ENCODE measurements at regions not wholly inside any gene's neighbourhood (a gene's known extent, or its start where the extent isn't known, plus 50 kb on each side); places are given as distances from the start of the nearest gene placed in this dataset.

DNA sequence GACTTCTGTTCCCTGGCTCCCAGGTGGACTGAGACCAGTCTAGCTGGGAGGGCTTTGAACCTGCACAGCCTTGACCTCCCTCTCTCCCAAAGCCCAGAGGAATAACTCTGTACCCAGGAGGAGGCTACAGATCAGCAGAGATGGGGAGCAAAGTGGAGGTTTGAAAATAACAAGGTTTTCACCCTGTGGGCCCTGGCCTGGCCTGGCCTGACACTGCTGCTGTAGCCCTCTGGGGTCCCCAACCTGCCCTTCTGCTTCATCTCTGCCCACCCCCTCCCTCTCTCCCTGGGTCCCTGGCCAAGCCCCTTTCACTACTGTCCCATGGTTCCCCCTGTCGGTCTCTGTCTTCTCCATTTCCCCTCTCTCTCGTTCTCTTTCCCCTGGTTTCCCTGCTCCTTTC lies 225.2 kb downstream of the BUD13 start:
- TF ChIP-seq EZH2phosphoT487 (IDR thresholded peaks at IDR 0.05) (no peak), EZH2 (IDR thresholded peaks at IDR 0.05) (no peak)
- TF ChIP-seq, protein P1, sequence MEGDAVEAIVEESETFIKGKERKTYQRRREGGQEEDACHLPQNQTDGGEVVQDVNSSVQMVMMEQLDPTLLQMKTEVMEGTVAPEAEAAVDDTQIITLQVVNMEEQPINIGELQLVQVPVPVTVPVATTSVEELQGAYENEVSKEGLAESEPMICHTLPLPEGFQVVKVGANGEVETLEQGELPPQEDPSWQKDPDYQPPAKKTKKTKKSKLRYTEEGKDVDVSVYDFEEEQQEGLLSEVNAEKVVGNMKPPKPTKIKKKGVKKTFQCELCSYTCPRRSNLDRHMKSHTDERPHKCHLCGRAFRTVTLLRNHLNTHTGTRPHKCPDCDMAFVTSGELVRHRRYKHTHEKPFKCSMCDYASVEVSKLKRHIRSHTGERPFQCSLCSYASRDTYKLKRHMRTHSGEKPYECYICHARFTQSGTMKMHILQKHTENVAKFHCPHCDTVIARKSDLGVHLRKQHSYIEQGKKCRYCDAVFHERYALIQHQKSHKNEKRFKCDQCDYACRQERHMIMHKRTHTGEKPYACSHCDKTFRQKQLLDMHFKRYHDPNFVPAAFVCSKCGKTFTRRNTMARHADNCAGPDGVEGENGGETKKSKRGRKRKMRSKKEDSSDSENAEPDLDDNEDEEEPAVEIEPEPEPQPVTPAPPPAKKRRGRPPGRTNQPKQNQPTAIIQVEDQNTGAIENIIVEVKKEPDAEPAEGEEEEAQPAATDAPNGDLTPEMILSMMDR (IDR thresholded peaks at IDR 0.05), result no peak
- Histone ChIP-seq H3K79me2 (ENCODE audit: low read depth) (no peaks in the 10 kb centered on the region), H3K4me2 (no peak overlapping the region), H2AFZ (replicated peaks) (peak overlapping the region; percentile 42), H3K9ac (no peak overlapping the region), H3K27me3 (no peaks in the 10 kb centered on the region), H4K20me1 (ENCODE audit: low read depth) (no peaks in the 10 kb centered on the region), H3K36me3 (no peaks in the 10 kb centered on the region), H3K4me1 (no peaks in the 10 kb centered on the region), H3K4me3 (no peak overlapping the region), H3K27ac (no peak overlapping the region), H3K9me3 (ENCODE audit: low read depth) (no peaks in the 10 kb centered on the region), H3F3A (ENCODE audit: low read depth) (no peaks in the 10 kb centered on the region)
- no peak overlapping the region for H3K27ac Mint-ChIP-seq
- no peaks in the 10 kb centered on the region for H3K4me1 Mint-ChIP-seq
- no peak for DNase-seq (ENCODE audit: low spot score)
- H3K36me3 Mint-ChIP-seq, result no peaks in the 10 kb centered on the region
- H3K9me3 Mint-ChIP-seq, result peaks cover 5% of the 10 kb centered on the region
- peaks cover 3% of the 10 kb centered on the region for H3K27me3 Mint-ChIP-seq (ENCODE audit: insufficient read depth, low read depth)
- H3K4me3 Mint-ChIP-seq, result no peak overlapping the region

DNA sequence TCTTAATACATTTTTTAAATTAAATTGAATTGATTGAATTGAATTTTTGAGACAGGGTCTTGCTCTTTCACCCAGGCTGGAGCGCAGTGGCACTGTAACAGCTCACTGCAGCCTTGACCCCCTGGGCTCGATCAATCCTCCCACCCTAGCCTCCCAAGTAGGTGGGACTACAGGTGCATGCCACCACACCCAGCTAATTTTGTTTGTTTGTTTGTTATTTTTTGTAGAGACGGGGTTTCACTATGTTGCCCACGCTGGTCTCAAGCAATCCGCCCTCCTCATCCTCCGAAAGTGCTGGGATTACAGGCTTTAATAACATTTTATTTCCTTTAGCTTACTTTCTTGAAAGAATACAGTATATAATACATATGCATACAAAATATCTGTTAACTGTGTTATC lies 226.9 kb downstream of the BUD13 start:
- no peak overlapping the region for H3K27ac ChIP-seq
- H3K4me3 ChIP-seq, result no peak overlapping the region
- H3K36me3 Mint-ChIP-seq, result no peaks in the 10 kb centered on the region
- H3K4me1 Mint-ChIP-seq, result no peaks in the 10 kb centered on the region
- H3K4me3 Mint-ChIP-seq, result no peak overlapping the region
- no peaks in the 10 kb centered on the region for H3K4me1 ChIP-seq
- H3K4me2 ChIP-seq, result no peak overlapping the region
- peaks cover 3% of the 10 kb centered on the region for H3K27me3 Mint-ChIP-seq (ENCODE audit: insufficient read depth, low read depth)
- H3K9ac ChIP-seq, result no peak overlapping the region
- no peak for DNase-seq (ENCODE audit: low spot score)
- no peaks in the 10 kb centered on the region for H3K27me3 ChIP-seq
- no peaks in the 10 kb centered on the region for H3F3A ChIP-seq (ENCODE audit: low read depth)
- no peaks in the 10 kb centered on the region for H3K36me3 ChIP-seq
- no peak for TF ChIP-seq EZH2 (IDR thresholded peaks at IDR 0.05)
- TF ChIP-seq EZH2phosphoT487 (IDR thresholded peaks at IDR 0.05), result no peak
- TF ChIP-seq, protein P1 (IDR thresholded peaks at IDR 0.05), result no peak
- no peaks in the 10 kb centered on the region for H4K20me1 ChIP-seq (ENCODE audit: low read depth)
- H3K9me3 ChIP-seq (ENCODE audit: low read depth), result no peaks in the 10 kb centered on the region
- H2AFZ ChIP-seq (replicated peaks), result no peak overlapping the region
- H3K9me3 Mint-ChIP-seq, result peaks cover 5% of the 10 kb centered on the region
- H3K27ac Mint-ChIP-seq, result no peak overlapping the region
- no peaks in the 10 kb centered on the region for H3K79me2 ChIP-seq (ENCODE audit: low read depth)

DNA sequence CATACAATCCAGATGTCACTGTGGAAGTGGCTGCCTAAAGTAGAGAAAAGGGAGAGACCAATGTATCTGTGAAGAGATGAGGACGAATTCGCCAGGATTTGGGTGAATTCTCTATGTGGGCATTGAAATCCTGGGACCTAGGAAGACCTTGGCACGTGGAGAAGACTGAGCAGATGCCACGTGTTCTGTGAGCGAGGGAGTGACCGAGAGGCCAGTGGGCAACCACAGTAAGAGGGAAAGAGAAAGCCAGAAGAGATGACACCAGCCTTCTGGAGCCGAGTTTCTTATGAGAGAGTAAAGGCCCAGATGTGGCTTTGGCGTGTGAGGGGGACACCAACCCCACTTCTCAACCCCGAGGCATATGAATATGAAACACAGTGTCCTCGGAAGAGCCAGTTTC lies 228.1 kb downstream of the BUD13 start:
- Histone ChIP-seq H3K27ac (no peak overlapping the region), H3K9me3 (ENCODE audit: low read depth) (no peaks in the 10 kb centered on the region), H2AFZ (replicated peaks) (no peak overlapping the region), H3F3A (ENCODE audit: low read depth) (no peaks in the 10 kb centered on the region), H3K79me2 (ENCODE audit: low read depth) (no peaks in the 10 kb centered on the region), H4K20me1 (ENCODE audit: low read depth) (no peaks in the 10 kb centered on the region), H3K4me1 (no peaks in the 10 kb centered on the region), H3K36me3 (no peaks in the 10 kb centered on the region), H3K27me3 (no peaks in the 10 kb centered on the region), H3K4me3 (no peak overlapping the region), H3K9ac (no peak overlapping the region), H3K4me2 (no peak overlapping the region)
- H3K36me3 Mint-ChIP-seq, result peaks cover 2% of the 10 kb centered on the region
- H3K27ac Mint-ChIP-seq, result no peak overlapping the region
- H3K4me1 Mint-ChIP-seq, result no peaks in the 10 kb centered on the region
- H3K9me3 Mint-ChIP-seq, result peaks cover 9% of the 10 kb centered on the region
- no peak overlapping the region for H3K4me3 Mint-ChIP-seq
- DNase-seq (ENCODE audit: low spot score), result no peak
- H3K27me3 Mint-ChIP-seq (ENCODE audit: insufficient read depth, low read depth), result peaks cover 5% of the 10 kb centered on the region
- TF ChIP-seq, protein P1 (IDR thresholded peaks at IDR 0.05), result no peak
- TF ChIP-seq EZH2 (IDR thresholded peaks at IDR 0.05) (no peak), EZH2phosphoT487 (IDR thresholded peaks at IDR 0.05) (no peak)
